ENCODE measurements at regions not wholly inside any gene's neighbourhood (a gene's known extent, or its start where the extent isn't known, plus 50 kb on each side); places are given as distances from the start of the nearest gene placed in this dataset.
"Not testable (repeated sequence)": the region's sequence is repeated elsewhere in the genome, so short reads cannot be mapped to it uniquely, and the experiment has no call there.

GRCh38 chr4:65265526-65265925, 404.8 kb downstream of the EPHA5 start:
- no peak for DNase-seq (ENCODE audit: low read depth in 1 of 2, low spot score in 1 of 2)

- no peak for DNase-seq (ENCODE audit: low read depth in 1 of 2, low spot score in 1 of 2)
Observed at GRCh38 chr4:65259296-65259695, 411.0 kb downstream of the EPHA5 start.

GRCh38 chr4:65250916-65251315, 419.4 kb downstream of the EPHA5 start:
- DNase-seq (ENCODE audit: low read depth in 1 of 2, low spot score in 1 of 2): no peak

- DNase-seq (ENCODE audit: low read depth in 1 of 2, low spot score in 1 of 2): no peak
Observed at GRCh38 chr4:65249111-65249510, 421.2 kb downstream of the EPHA5 start.

GRCh38 chr4:65242156-65242846, 428.0 kb downstream of the EPHA5 start:
- no peak for DNase-seq (ENCODE audit: low read depth in 1 of 2, low spot score in 1 of 2)

GRCh38 chr4:65241257-65241997, 428.9 kb downstream of the EPHA5 start:
- no peak for DNase-seq (ENCODE audit: low read depth in 1 of 2, low spot score in 1 of 2)

GRCh38 chr4:65234061-65234460, 436.2 kb downstream of the EPHA5 start:
- DNase-seq (ENCODE audit: low read depth in 1 of 2, low spot score in 1 of 2): no peak

GRCh38 chr4:65227628-65228027, 442.7 kb downstream of the EPHA5 start:
- DNase-seq (ENCODE audit: low read depth in 1 of 2, low spot score in 1 of 2): no peak

GRCh38 chr4:65223601-65224000, 446.7 kb downstream of the EPHA5 start:
- DNase-seq (ENCODE audit: low read depth in 1 of 2, low spot score in 1 of 2): no peak

GRCh38 chr4:65223074-65223473, 447.2 kb downstream of the EPHA5 start:
- DNase-seq (ENCODE audit: low read depth in 1 of 2, low spot score in 1 of 2): not testable (repeated sequence)

GRCh38 chr4:65217179-65217578, 453.1 kb downstream of the EPHA5 start:
- no peak for DNase-seq (ENCODE audit: low read depth in 1 of 2, low spot score in 1 of 2)

GRCh38 chr4:65202853-65203236, 467.4 kb downstream of the EPHA5 start:
- DNase-seq (ENCODE audit: low read depth in 1 of 2, low spot score in 1 of 2): no peak

GRCh38 chr4:65202165-65202852, 468.0 kb downstream of the EPHA5 start:
- no peak for DNase-seq (ENCODE audit: low read depth in 1 of 2, low spot score in 1 of 2)

GRCh38 chr4:65195666-65196065, 474.6 kb downstream of the EPHA5 start:
- no peak for DNase-seq (ENCODE audit: low read depth in 1 of 2, low spot score in 1 of 2)

GRCh38 chr4:65195002-65195401, 475.3 kb downstream of the EPHA5 start:
- DNase-seq (ENCODE audit: low read depth in 1 of 2, low spot score in 1 of 2): no peak

GRCh38 chr4:65193985-65194384, 476.3 kb downstream of the EPHA5 start:
- DNase-seq (ENCODE audit: low read depth in 1 of 2, low spot score in 1 of 2): no peak

GRCh38 chr4:65190780-65191179, 479.5 kb downstream of the EPHA5 start:
- no peak for DNase-seq (ENCODE audit: low read depth in 1 of 2, low spot score in 1 of 2)

GRCh38 chr4:65175585-65175984, 494.7 kb downstream of the EPHA5 start:
- no peak for DNase-seq (ENCODE audit: low read depth in 1 of 2, low spot score in 1 of 2)

GRCh38 chr4:65170768-65171514, 499.3 kb downstream of the EPHA5 start:
- no peak for DNase-seq (ENCODE audit: low read depth in 1 of 2, low spot score in 1 of 2)

- DNase-seq (ENCODE audit: low read depth in 1 of 2, low spot score in 1 of 2): no peak
Observed at GRCh38 chr4:65167719-65168118, 502.6 kb downstream of the EPHA5 start.

GRCh38 chr4:65152205-65152604, 518.1 kb downstream of the EPHA5 start:
- no peak for DNase-seq (ENCODE audit: low read depth in 1 of 2, low spot score in 1 of 2)

Data from activated CD4-positive, alpha-beta T cell treated with anti-CD3 and anti-CD28 coated beads, Interleukin-2, amount 50 U/mL, for 24 hours (primary cell).